Lower leg skin (tissue), 3 donors: ENCODE measurements at regions not wholly inside any gene's neighbourhood (a gene's known extent, or its start where the extent isn't known, plus 50 kb on each side); places are given as distances from the start of the nearest gene placed in this dataset.

Experiments
- POLR2A ChIP-seq, 2 donors: fragments of 450-650 bp; IDR thresholded peaks; one replicate each; pipeline ENCODE4 v1.6.1; 2016 to 2017; ENCODE audit warnings: antibody characterized with exemption in 2 of 2, mild to moderate bottlenecking in 1 of 2, moderate library complexity in 1 of 2
- TF ChIP-seq, protein P1 (sequence below), 3 donors: fragments of 450-650 bp; IDR thresholded peaks; one replicate each; pipeline ENCODE4 v1.5.1; 2016; ENCODE audit warnings: antibody characterized with exemption in 3 of 3, mild to moderate bottlenecking in 3 of 3, moderate library complexity in 2 of 3

DNA sequence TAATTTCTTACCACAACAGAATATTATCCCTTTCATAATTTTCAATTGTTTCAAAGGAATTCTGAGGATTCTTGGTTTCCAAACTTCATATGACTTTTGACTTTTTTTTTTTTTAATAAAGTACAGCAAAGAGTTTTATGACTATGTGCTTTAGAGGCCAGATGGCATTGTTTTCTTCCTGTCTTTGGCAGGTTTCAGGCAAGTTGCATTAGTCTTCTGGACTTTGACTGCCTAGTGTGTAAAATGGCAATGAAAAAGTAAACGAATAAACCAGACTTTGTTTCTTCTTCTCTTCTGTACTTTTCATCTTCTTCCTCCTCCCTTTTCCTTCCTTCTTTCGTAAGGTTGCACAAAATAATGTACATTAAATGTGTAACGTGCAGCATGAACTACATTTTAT lies 172.6 kb upstream of the RBFOX1 start:
- TF ChIP-seq, protein P1, sequence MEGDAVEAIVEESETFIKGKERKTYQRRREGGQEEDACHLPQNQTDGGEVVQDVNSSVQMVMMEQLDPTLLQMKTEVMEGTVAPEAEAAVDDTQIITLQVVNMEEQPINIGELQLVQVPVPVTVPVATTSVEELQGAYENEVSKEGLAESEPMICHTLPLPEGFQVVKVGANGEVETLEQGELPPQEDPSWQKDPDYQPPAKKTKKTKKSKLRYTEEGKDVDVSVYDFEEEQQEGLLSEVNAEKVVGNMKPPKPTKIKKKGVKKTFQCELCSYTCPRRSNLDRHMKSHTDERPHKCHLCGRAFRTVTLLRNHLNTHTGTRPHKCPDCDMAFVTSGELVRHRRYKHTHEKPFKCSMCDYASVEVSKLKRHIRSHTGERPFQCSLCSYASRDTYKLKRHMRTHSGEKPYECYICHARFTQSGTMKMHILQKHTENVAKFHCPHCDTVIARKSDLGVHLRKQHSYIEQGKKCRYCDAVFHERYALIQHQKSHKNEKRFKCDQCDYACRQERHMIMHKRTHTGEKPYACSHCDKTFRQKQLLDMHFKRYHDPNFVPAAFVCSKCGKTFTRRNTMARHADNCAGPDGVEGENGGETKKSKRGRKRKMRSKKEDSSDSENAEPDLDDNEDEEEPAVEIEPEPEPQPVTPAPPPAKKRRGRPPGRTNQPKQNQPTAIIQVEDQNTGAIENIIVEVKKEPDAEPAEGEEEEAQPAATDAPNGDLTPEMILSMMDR (IDR thresholded peaks at IDR 0.05), result no peak
- no peak for TF ChIP-seq POLR2A (IDR thresholded peaks at IDR 0.05)
